Heart right ventricle (tissue), 16 donors: ENCODE measurements at regions not wholly inside any gene's neighbourhood (a gene's known extent, or its start where the extent isn't known, plus 50 kb on each side); places are given as distances from the start of the nearest gene placed in this dataset.

Experiments used
- ATAC-seq, 8 donors: fragments of 200-7000 bp; cut with Tn5 transposase; one replicate each; pipeline ENCODE4 v1.9.1; 2020; ENCODE audit warnings: mild to moderate bottlenecking in 8 of 8, moderate library complexity in 8 of 8, moderate number of reproducible peaks in 1 of 8
- DNase-seq, 2 donors: peaks; one replicate each; pipeline ENCODE4 v3.0.0-alpha.2; 2020
- H3K27ac ChIP-seq, 10 donors: fragments of 200-600 bp; sonication (generic) in 2 of 10; one replicate each; pipeline versions ENCODE4 v1.5.0 to v1.8.0; 2020 to 2022; ENCODE audit warnings: mild to moderate bottlenecking in 3 of 10
- H3K27me3 ChIP-seq, 7 donors: fragments of 200-600 bp; one replicate each; pipeline ENCODE4 v1.8.0; 2021 to 2022; ENCODE audit warnings: mild to moderate bottlenecking in 2 of 7
- H3K36me3 ChIP-seq, 9 donors: fragments of 200-600 bp; sonication (generic) in 1 of 9; one replicate each; pipeline versions ENCODE4 v1.5.0 to v1.8.0; 2020 to 2022; ENCODE audit warnings: mild to moderate bottlenecking in 2 of 9
- H3K4me1 ChIP-seq, 9 donors: fragments of 200-600 bp; sonication (generic) in 1 of 9; one replicate each; pipeline versions ENCODE4 v1.5.0 to v1.8.0; 2020 to 2022; ENCODE audit warnings: mild to moderate bottlenecking in 4 of 9
- H3K4me3 ChIP-seq, 10 donors: fragments of 200-600 bp; sonication (generic) in 2 of 10; one replicate each; pipeline versions ENCODE4 v1.5.0 to v1.8.0; 2020 to 2022; ENCODE audit warnings: mild to moderate bottlenecking in 7 of 10, moderate library complexity in 2 of 10
- H3K9me3 ChIP-seq, 11 donors: fragments of 200-600 bp in 10 of 11; sonication (generic) in 2 of 11; one replicate each; pipeline versions ENCODE4 v1.5.0 to v1.8.0; 2013 to 2022; ENCODE audit warnings: mild to moderate bottlenecking in 2 of 11, control low read depth in 1 of 11, moderate library complexity in 1 of 11
- WGBS, 2 donors: extraction: QIAGEN DNeasy Blood & Tissue Kit; methylation state at CpG; one replicate each; pipeline ENCODE4 v1.1.7; 2013; ENCODE audit warnings: inconsistent platforms in 1 of 2; 5-methylcytosine and 5-hydroxymethylcytosine counted together
- intact Hi-C, 10 donors: fragments of 100-400 bp; cut with DNase I; formaldehyde crosslinking; loops; one replicate each; pipeline versions ENCODE4 v1.11.1 to v1.14.2; 2022
- TF ChIP-seq, protein P1 (sequence below), 9 donors: fragments of 200-600 bp; sonication (generic) in 2 of 9; IDR thresholded peaks; one replicate each; pipeline versions ENCODE4 v1.5.0 to v1.8.0; 2021 to 2022; ENCODE audit warnings: antibody characterized with exemption in 9 of 9, mild to moderate bottlenecking in 5 of 9, moderate library complexity in 1 of 9
- donor health status: Arrhythmogenic right ventricular cardiomyopathy.
- donor health status: ischemic (EF 13 %, LVEDD 7.1; RV severe dilation, severe dysfunction).
- donor health status: healthy with polysubstance abuse.
- donor health status: DM: no; HTN: yes; CAD: no.
- donor health status: DM: no; HTN: no; CAD: no.
- donor health status: ischemic (EF 25% LVEDD 6.9; RV normal size, moderate dysfunction).
- donor health status: ischemic (EF 25% LVEDD 5.7; RV mildly dilated, moderate dysfunction).
- donor health status: healthy.
- donor health status: DM: yes; HTN: yes; CAD: no.
- donor health status: Ischemic cardiomyopathy.
- donor health status: ischemic (EF 35%, LVEDD 5.7; RV mildly dilated, moderate dysfunction).
- donor health status: nonischemic (EF 11% LVEDD 7.7; RV severe dilation, severe dysfunction).
- donor health status: DM: yes; HTN: yes; CAD: no.
- donor health status: PGD.
- donor health status: ischemic (EF 29% LVEDD 5.4; RV normal size, mild dysfunction).
- donor health status: nonischemic (EF 23%, LVEDD 6.1; RV moderate dilation, normal function).

DNA sequence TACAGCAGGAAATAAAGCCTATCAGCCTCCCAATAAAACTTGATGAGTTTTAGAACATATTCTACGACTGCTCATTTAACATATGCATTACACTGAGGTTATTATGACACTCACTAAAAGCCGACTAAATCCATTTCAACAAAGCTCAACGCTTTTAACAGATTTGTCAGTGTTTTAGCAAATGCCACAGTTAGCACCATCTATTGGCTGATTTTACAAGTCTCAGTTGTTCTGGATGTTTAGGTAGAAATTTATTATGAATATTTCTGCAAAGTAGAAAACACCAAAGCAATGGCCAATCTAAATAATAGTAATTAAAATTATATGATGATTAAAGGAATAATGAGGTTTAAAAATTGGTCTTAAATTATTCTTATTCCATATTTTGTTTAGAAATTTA lies 993.2 kb upstream of the PCDH7 start:
- TF ChIP-seq, protein P1, sequence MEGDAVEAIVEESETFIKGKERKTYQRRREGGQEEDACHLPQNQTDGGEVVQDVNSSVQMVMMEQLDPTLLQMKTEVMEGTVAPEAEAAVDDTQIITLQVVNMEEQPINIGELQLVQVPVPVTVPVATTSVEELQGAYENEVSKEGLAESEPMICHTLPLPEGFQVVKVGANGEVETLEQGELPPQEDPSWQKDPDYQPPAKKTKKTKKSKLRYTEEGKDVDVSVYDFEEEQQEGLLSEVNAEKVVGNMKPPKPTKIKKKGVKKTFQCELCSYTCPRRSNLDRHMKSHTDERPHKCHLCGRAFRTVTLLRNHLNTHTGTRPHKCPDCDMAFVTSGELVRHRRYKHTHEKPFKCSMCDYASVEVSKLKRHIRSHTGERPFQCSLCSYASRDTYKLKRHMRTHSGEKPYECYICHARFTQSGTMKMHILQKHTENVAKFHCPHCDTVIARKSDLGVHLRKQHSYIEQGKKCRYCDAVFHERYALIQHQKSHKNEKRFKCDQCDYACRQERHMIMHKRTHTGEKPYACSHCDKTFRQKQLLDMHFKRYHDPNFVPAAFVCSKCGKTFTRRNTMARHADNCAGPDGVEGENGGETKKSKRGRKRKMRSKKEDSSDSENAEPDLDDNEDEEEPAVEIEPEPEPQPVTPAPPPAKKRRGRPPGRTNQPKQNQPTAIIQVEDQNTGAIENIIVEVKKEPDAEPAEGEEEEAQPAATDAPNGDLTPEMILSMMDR (IDR thresholded peaks at IDR 0.05) = no peak
- H3K27ac ChIP-seq = no peak overlapping the region
- no peaks in the 10 kb centered on the region for H3K36me3 ChIP-seq
- no peaks in the 10 kb centered on the region for H3K4me1 ChIP-seq
- H3K9me3 ChIP-seq = no peaks in the 10 kb centered on the region
- no peak for ATAC-seq
- H3K27me3 ChIP-seq = no peaks in the 10 kb centered on the region
- intact Hi-C loops = no loop called here
- DNase-seq = no peak
- WGBS, 2 donors = 71 to 79% methylated on average over 3 of the region's 3 CpGs
- no peak overlapping the region for H3K4me3 ChIP-seq

GRCh38 chr4:29734343-29735213 lies 985.6 kb upstream of the PCDH7 start:
- intact Hi-C loops = no loop called here
- 76 to 86% methylated on average over 8 of the region's 8 CpGs for WGBS, 2 donors
- H3K4me1 ChIP-seq = no peaks in the 10 kb centered on the region
- no peaks in the 10 kb centered on the region for H3K27me3 ChIP-seq
- ATAC-seq (no peak), DNase-seq (no peak)
- no peaks in the 10 kb centered on the region for H3K36me3 ChIP-seq
- no peaks in the 10 kb centered on the region for H3K9me3 ChIP-seq
- TF ChIP-seq, protein P1 (IDR thresholded peaks at IDR 0.05) = no peak
- H3K4me3 ChIP-seq = no peak overlapping the region
- no peak overlapping the region for H3K27ac ChIP-seq

- DNase-seq (no peak), ATAC-seq (no peak)
- Histone ChIP-seq H3K4me1 (no peaks in the 10 kb centered on the region), H3K4me3 (no peak overlapping the region), H3K9me3 (no peaks in the 10 kb centered on the region), H3K27me3 (no peaks in the 10 kb centered on the region), H3K27ac (no peak overlapping the region), H3K36me3 (no peaks in the 10 kb centered on the region)
- WGBS, 2 donors = 69 to 85% methylated on average over 3 of the region's 3 CpGs
- intact Hi-C loops = no loop called here
- TF ChIP-seq, protein P1 (IDR thresholded peaks at IDR 0.05) = no peak
Measured at GRCh38 chr4:29756966-29757365, 963.2 kb upstream of the PCDH7 start.

DNA sequence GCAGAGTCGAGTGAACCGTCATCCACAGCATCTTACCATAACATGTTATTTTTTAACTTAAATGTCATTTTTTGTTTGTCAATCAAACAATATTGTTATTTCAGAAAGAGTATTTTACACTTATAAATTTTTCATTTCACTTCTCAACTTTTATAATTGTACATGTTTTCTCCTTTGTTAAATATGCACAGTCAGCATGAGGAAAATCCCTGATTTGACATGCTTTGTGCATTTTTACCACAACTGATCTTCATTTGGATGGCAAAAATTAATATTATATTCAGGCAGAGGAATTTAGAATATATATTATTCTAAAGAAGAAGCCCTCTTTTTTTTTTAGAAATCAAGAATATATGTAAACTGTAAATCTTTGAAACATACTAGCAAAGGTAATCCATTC lies 958.0 kb upstream of the PCDH7 start:
- 83 to 86% methylated on average over 2 of the region's 2 CpGs for WGBS, 2 donors
- H3K9me3 ChIP-seq = peaks cover 0 to 7% (median 0%) of the 10 kb centered on the region in 11 donors
- no peaks in the 10 kb centered on the region for H3K4me1 ChIP-seq
- no peak overlapping the region for H3K4me3 ChIP-seq
- DNase-seq (no peak), ATAC-seq (no peak)
- H3K36me3 ChIP-seq = no peaks in the 10 kb centered on the region
- intact Hi-C loops = no loop called here
- H3K27ac ChIP-seq = no peak overlapping the region
- TF ChIP-seq, protein P1 (IDR thresholded peaks at IDR 0.05) = no peak
- H3K27me3 ChIP-seq = no peaks in the 10 kb centered on the region
